Activated naive CD8-positive, alpha-beta T cell treated with anti-CD3 and anti-CD28 coated beads for 36 hours (primary cell): ENCODE measurements at regions not wholly inside any gene's neighbourhood (a gene's known extent, or its start where the extent isn't known, plus 50 kb on each side); places are given as distances from the start of the nearest gene placed in this dataset.
"Not testable (repeated sequence)": the region's sequence is repeated elsewhere in the genome, so short reads cannot be mapped to it uniquely, and the experiment has no call there.

Experiments used
- DNase-seq: peaks from one replicate; pipeline ENCODE4 v3.0.0; 2021
- H3K27ac Mint-ChIP-seq: one replicate; pipeline ENCODE4 v1.8.0; 2022; ENCODE audit warnings: mild to moderate bottlenecking, moderate library complexity, mixed read lengths
- H3K27me3 Mint-ChIP-seq: one replicate; pipeline ENCODE4 v1.8.0; 2022; ENCODE audit warnings: mild to moderate bottlenecking, mixed read lengths
- H3K36me3 Mint-ChIP-seq: one replicate; pipeline ENCODE4 v1.8.0; 2021; ENCODE audit warnings: mild to moderate bottlenecking, mixed read lengths
- H3K4me1 Mint-ChIP-seq: one replicate; pipeline ENCODE4 v1.8.0; 2021; ENCODE audit warnings: mixed read lengths
- H3K4me3 Mint-ChIP-seq: one replicate; pipeline ENCODE4 v1.8.0; 2022; ENCODE audit warnings: mild to moderate bottlenecking, moderate library complexity, mixed read lengths
- H3K9me3 Mint-ChIP-seq: one replicate; pipeline ENCODE4 v1.8.0; 2022; ENCODE audit warnings: mixed read lengths

DNA sequence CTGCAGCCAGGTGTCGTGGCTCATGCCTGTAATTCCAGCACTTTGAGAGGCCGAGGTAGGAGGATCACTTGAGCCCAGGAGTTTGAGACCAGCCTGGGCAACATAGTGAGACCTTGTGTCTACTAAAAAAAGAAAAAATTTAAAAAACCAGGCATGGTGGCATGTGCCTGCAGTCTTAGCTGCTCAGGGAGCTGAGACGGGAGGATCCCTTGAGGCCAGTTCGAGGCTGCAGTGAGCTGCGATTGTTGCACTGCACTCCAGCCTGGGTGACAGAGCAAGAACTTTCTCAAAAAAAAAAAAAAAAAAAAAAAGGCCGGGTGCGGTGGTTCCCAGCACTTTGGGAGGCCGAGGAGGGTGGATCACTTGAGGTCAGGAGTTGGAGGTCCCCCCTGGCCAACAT lies 85.5 kb upstream of the CLDN5 start:
- not testable (repeated sequence) for H3K9me3 Mint-ChIP-seq, DNase-seq, H3K27ac Mint-ChIP-seq, H3K4me3 Mint-ChIP-seq, H3K27me3 Mint-ChIP-seq, H3K36me3 Mint-ChIP-seq
- H3K4me1 Mint-ChIP-seq, result peaks cover 42% of the 10 kb centered on the region

DNA sequence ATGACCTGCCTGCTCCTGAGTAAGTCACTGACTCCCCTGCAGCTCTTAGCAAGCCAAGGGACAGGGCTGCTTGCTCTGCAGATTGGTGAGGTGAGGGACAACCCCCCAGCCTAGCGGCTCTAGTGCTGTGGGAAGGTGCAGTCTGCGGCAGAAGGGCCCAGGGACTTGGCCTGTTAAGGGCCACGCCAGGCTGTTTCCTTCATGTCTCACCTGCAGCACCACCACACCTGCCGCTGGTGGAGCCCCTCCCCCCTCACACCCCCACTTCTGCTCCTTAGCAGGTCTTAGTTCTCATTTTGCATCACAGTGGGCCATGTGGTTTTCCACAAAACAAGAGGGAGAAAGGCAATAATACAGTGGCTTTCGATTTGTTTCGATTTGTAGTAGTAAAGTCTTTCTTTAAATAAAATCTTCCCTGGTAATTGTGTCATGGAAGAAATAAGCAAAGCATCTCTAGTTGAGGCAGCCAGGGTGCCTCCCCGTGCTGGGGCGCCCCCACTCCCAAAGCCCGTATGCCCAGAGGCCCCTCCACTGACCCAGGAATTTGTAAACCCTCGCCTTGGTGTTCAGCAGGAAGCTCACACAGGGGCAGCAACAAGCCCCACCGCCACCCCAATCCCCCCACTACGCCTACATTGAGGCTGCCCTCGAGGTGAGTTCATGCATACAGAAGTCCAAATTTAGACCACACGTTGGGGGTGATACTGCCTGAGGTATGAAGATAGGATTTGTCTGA lies 86.5 kb upstream of the CLDN5 start:
- H3K4me3 Mint-ChIP-seq, result peak overlapping the region; percentile 12
- no peaks in the 10 kb centered on the region for H3K36me3 Mint-ChIP-seq
- no peaks in the 10 kb centered on the region for H3K9me3 Mint-ChIP-seq
- H3K27ac Mint-ChIP-seq, result peak overlapping the region; percentile 40
- peaks cover 45% of the 10 kb centered on the region for H3K4me1 Mint-ChIP-seq
- no peaks in the 10 kb centered on the region for H3K27me3 Mint-ChIP-seq
- peak; percentile 45 for DNase-seq

DNA sequence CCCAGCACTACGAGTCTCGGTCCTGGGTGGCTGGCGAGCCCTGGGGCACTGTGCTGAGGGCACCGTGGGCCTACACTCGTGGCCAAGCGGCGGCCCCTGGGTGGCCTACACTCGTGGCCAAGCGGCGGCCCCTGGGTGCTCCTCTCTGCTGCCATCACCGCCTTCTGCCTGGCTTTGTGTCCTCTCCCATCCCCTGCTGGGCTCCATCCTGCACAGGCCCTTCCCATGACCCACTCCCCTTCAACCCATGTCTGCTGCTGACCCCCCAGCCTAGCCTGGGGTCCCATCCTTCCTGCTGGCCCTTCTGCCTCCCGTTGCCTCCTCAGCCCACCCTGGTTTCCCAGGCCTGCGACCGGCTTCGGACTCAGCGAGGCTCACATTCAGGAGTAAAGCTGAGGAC lies 87.4 kb upstream of the CLDN5 start:
- no peaks in the 10 kb centered on the region for H3K36me3 Mint-ChIP-seq
- peaks cover 45% of the 10 kb centered on the region for H3K4me1 Mint-ChIP-seq
- no peaks in the 10 kb centered on the region for H3K27me3 Mint-ChIP-seq
- H3K9me3 Mint-ChIP-seq, result no peaks in the 10 kb centered on the region
- no peak overlapping the region for H3K27ac Mint-ChIP-seq
- no peak for DNase-seq
- H3K4me3 Mint-ChIP-seq, result no peak overlapping the region

DNA sequence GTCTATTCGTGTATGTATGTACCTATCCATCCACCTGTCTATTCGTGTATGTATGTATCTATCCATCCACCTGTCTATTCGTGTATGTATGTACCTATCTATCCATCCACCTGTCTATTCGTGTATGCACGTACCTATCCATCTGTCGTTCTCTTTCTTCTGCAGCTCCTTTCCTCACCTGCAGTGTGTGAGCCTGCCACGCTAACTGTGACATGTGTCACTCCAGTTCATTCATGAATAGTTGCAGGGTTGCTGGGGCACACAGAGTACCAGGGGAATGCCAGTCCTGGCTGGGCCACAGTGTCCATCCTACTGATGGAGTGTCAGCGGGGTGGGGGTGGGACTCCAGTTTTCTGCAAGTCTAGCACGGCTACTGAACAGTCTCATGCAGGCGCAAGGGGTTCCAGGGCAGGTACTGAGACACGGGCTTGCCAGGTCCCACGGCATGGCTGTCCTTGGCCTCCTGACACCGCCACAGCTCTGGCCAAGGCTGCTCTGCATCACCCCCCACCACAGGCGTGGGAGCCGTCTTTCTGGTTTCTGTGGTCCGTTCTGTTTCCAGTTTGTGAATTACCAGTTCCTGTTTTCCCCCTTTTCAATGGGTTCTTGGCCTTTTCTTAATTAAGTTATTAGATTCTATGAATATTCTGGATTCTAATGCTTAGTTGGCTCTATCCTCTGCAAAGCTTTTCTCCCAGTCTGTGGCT lies 88.8 kb upstream of the CLDN5 start:
- Mint-ChIP-seq H3K4me1 (peaks cover 35% of the 10 kb centered on the region), H3K27ac (no peak overlapping the region), H3K36me3 (no peaks in the 10 kb centered on the region), H3K27me3 (no peaks in the 10 kb centered on the region), H3K4me3 (no peak overlapping the region), H3K9me3 (no peaks in the 10 kb centered on the region)
- DNase-seq, result no peak

DNA sequence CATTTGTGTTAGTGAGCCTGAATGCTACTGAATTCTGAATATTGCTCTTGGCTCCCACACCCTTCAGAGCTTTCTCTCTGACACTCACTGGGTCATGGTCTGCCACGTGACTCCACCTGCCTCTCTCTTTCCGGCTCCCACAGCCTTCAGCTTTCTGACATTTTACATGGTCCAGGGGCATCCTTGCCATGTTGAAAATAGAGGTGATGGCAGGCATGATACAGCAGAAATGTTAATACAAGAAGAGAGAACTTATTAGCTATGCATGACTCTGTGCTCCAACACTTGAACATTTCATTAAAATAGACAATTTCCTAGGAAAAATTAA lies 90.3 kb upstream of the CLDN5 start:
- DNase-seq, result no peak
- H3K9me3 Mint-ChIP-seq, result no peaks in the 10 kb centered on the region
- no peaks in the 10 kb centered on the region for H3K36me3 Mint-ChIP-seq
- no peak overlapping the region for H3K27ac Mint-ChIP-seq
- no peak overlapping the region for H3K4me3 Mint-ChIP-seq
- no peaks in the 10 kb centered on the region for H3K27me3 Mint-ChIP-seq
- peaks cover 33% of the 10 kb centered on the region for H3K4me1 Mint-ChIP-seq

DNA sequence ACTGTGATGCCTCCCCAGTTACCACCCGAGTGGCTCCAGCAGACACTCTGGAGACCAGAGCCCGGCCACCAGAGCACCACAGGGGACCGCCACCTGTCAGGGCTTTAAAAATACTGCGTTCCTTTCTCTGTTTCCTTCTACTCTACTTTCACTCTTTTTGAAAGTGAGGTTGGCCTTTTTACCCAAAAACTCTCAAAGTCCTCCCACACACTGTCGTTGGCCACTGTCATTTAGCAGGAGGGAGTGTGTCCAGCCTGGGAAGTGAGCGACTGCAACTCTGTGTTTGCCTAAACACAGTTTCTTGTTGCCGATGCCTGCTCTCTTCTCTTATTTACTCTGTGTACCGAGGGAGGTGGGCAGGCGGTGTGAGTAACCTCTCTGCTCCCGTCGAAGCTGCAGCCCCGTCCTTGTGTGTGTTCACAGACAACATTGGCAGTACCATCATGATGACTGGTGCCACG lies 90.8 kb upstream of the CLDN5 start:
- no peaks in the 10 kb centered on the region for H3K9me3 Mint-ChIP-seq
- no peaks in the 10 kb centered on the region for H3K27me3 Mint-ChIP-seq
- H3K4me1 Mint-ChIP-seq, result peaks cover 37% of the 10 kb centered on the region
- no peak overlapping the region for H3K4me3 Mint-ChIP-seq
- DNase-seq, result no peak
- no peak overlapping the region for H3K27ac Mint-ChIP-seq
- no peaks in the 10 kb centered on the region for H3K36me3 Mint-ChIP-seq

DNA sequence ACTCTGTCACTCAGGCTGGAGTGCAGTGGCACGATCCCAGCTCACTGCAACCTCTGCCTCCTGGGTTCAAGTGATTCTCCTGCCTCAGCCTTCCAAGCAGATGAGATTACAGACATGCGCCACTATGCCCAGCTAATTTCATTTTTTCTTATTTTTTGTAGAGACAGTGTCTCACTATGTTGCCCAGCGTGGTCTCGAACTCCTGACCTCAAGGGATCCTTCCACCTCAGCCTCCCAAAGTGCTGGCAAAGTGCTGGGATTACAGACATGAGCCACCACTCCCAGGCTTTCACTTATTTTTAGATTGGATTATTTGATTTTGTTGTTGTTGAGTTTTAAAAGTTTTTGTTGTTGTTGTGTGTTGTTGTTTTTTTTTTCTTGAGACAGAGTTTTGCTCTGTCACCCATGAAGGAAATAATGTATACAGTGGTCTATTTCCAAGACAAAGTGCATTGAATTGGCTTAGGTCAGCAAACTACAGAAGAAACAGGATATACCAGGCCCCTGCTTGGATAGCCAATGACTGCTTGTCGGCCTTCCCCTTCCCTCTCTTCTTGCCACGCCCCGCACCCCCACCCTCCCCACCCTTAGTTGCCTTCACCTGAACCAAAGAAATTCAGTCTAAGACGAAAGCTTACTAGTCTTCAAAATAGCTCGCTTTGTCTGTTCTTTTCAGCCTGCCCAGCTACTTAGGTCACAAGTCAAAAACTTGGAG lies 91.8 kb upstream of the CLDN5 start:
- H3K36me3 Mint-ChIP-seq, result no peaks in the 10 kb centered on the region
- H3K4me3 Mint-ChIP-seq, result no peak overlapping the region
- H3K4me1 Mint-ChIP-seq, result peaks cover 27% of the 10 kb centered on the region
- no peaks in the 10 kb centered on the region for H3K27me3 Mint-ChIP-seq
- no peak for DNase-seq
- H3K9me3 Mint-ChIP-seq, result no peaks in the 10 kb centered on the region
- H3K27ac Mint-ChIP-seq, result no peak overlapping the region

DNA sequence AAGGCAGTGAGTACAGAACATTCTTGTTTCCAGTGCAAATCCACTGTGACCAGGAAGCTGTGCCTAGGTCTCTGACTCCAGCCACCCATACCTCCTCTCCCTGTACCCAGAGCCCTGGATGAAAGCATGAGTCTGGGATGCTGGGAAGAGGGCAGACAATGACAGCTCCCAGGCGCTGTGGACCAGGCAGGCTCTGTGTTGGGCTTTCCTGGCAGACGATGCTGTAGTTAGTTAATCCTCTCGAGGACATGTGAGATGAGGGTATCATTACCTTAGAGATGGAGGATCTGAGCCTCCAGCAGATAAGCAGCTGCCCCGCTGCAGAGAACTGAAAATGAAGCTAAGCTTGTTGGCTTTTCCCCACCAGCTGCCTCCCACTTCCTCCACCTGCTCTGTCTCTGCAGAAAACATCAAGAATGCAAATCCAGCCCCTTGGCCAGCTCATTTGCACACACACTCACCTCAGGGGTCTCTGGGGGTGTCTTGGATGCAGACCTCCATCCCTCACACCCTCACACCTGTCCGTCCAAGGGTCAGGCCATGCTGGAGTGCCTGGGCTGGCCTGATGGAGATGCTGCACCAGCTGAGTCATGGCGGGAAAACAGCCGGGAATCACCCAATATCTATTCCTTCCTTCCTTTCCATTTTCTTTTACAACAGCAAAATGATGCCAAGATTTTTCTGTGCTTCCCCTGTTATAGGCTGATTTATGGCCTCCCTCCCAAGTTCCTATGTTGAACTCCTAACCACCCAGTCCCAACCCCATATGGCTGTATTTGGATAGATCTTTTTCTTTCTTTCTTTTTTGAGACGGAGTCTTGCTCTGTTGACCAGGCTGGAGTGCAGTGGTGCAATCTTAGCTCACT lies 94.9 kb upstream of the SEPTIN5 start:
- H3K4me3 Mint-ChIP-seq, result no peak overlapping the region

DNA sequence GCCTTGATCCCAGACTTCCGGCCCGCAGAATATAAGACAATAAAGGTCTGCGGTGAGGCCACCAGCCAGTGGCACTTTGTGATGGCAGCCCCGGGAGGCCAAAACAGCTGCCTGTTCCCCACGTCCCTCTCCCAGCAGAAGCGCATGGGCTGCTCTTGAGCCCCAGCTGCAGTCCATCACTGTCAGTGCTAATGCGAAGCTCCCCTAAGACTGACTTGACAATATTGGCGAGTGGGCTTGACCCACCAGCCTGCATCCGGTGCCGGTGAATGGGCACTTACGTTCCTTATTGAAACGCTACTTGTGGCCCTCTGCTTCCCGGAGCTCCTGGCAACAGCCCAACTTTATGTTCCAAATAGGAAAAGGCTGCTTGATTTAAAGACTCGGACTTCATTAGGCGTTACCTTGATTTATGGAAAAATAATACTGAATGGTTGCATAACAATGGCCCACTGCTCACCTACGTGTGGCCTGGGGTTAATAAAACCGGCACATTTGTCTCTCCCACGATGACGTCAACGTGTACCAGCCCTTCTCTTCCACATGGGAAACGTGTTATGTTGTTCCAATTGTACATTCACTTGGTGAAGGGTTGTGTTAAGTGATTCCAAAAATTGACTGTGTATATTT lies 93.4 kb upstream of the SEPTIN5 start:
- H3K4me1 Mint-ChIP-seq, result peaks cover 12% of the 10 kb centered on the region
- no peak overlapping the region for H3K27ac Mint-ChIP-seq
- H3K36me3 Mint-ChIP-seq, result no peaks in the 10 kb centered on the region
- no peaks in the 10 kb centered on the region for H3K9me3 Mint-ChIP-seq
- H3K27me3 Mint-ChIP-seq, result no peaks in the 10 kb centered on the region
- no peak overlapping the region for H3K4me3 Mint-ChIP-seq
- DNase-seq, result no peak

More for the DNA sequence above, 94.9 kb upstream of the SEPTIN5 start:
- no peak overlapping the region for H3K27ac Mint-ChIP-seq
- H3K27me3 Mint-ChIP-seq, result no peaks in the 10 kb centered on the region
- H3K9me3 Mint-ChIP-seq, result no peaks in the 10 kb centered on the region
- DNase-seq, result no peak
- H3K4me1 Mint-ChIP-seq, result peaks cover 15% of the 10 kb centered on the region
- H3K36me3 Mint-ChIP-seq, result no peaks in the 10 kb centered on the region

DNA sequence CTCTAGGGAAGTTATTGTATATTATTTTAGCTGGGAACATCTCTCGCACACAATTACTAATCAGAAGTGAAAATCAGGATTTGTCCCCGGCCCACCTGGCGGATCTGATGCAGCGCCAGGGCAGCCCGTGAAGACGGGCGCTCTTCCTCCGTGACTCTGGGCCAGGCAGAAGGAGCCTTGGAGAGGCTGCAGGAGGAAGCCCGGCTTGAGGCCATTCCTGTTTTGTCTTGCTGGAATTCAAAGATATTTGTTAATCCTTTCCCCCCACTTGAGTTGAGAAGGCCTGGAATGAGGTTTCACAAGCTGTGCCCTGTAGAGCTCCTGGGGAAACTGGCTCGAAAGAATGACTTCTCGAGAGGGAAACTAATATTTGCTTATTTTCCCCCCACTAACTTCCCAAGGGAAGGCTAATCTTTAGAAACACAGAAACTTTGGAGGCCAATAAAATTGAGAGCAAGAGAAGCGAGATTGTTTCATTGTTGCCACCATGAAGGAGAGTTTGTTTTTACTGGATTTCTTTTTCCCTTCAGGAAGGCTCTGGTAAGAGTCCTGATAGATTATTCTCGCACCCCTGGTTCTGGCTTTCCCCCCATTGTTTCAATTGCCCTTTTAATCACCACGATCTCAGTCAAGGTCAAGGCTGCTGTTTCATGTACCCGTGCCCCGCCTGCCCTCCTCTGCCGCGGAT lies 92.8 kb upstream of the SEPTIN5 start:
- peaks cover 12% of the 10 kb centered on the region for H3K4me1 Mint-ChIP-seq
- no peaks in the 10 kb centered on the region for H3K36me3 Mint-ChIP-seq
- no peak overlapping the region for H3K4me3 Mint-ChIP-seq
- H3K27me3 Mint-ChIP-seq, result no peaks in the 10 kb centered on the region
- DNase-seq, result no peak
- no peaks in the 10 kb centered on the region for H3K9me3 Mint-ChIP-seq
- H3K27ac Mint-ChIP-seq, result no peak overlapping the region

DNA sequence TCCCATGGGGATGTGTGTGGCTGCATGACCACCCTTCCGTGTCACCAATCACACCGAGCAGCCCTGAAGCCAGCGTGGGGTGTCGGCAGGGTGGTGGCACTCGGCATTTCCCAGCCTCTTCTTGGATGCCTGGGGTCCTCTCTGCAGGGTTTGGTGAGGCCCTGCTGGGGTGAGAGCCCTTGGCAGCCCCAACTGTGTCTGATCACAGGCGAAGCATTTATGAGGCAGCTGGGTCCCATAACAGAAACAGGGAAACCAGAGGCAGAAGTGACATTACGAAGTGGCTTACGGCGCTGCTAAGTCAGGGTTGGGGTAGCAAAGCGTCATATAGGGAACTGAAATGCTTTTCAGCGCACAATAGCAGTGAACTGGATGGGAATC lies 92.3 kb upstream of the SEPTIN5 start:
- no peak overlapping the region for H3K4me3 Mint-ChIP-seq
- no peak for DNase-seq
- H3K9me3 Mint-ChIP-seq, result no peaks in the 10 kb centered on the region
- peaks cover 12% of the 10 kb centered on the region for H3K4me1 Mint-ChIP-seq
- H3K27me3 Mint-ChIP-seq, result no peaks in the 10 kb centered on the region
- H3K27ac Mint-ChIP-seq, result no peak overlapping the region
- H3K36me3 Mint-ChIP-seq, result no peaks in the 10 kb centered on the region

DNA sequence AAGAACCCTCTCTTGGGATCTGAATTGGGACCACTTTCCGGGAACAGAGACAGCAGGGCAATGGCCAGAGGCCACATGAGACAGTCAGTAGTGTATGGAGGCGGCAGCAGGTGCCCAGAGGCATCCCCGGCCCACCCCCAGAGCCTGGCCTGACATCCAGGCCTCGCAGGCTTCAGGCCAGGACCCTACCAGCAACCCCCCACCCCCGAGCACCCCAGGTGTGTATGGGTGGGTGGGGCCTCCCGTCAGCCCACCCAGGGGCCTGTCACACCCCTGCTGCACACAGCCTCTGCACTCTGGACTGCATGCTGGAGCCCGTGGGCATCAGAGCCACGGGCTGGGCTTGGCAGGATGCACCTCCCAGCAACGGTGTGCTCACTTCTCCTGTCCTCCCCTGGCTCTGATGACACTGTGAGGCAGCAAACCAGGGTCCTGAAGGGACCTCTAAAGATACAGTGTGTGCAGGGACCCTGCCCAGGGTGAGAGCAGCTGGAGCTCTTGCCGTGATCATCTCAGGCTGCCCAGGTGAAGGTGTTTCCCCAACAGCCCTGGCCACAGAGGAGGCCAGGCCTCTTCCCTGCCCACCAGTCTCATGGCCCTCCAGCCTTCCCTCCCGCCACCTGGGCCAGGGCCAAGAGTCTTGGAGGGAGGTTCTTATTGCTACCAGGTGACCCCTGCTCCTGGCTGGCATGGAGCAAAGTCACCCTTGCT lies 88.8 kb upstream of the SEPTIN5 start:
- DNase-seq, result no peak
- H3K4me3 Mint-ChIP-seq, result no peak overlapping the region
- no peaks in the 10 kb centered on the region for H3K9me3 Mint-ChIP-seq
- peaks cover 2% of the 10 kb centered on the region for H3K4me1 Mint-ChIP-seq
- H3K27me3 Mint-ChIP-seq, result peaks cover 2% of the 10 kb centered on the region
- no peaks in the 10 kb centered on the region for H3K36me3 Mint-ChIP-seq
- H3K27ac Mint-ChIP-seq, result no peak overlapping the region

DNA sequence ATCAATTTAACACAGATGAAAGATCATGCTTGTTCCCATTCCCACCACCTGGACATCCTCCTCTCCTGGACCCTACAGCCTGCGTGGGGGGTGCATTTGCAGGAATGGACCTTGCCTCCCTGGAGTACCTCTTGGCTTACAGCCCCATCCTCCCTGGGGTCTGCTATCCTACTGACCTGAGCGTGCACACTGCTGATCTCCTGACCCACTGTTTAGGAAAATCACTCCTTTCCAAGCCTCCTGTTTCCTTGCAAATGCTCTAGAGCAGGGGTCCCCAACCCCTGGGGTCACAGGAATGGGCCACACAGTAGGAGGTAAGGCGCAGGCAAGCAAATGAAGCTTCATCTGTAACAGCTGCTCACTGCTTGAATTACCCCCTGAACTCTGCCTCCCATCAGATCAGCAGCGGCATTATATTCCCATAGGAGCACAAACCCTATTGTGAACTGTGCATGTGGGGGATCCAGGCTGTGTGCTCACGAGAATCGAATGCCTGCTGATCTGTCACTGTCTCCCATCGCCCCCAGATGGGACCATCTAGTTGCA lies 88.2 kb upstream of the SEPTIN5 start:
- Mint-ChIP-seq H3K36me3 (no peaks in the 10 kb centered on the region), H3K27ac (no peak overlapping the region), H3K27me3 (peaks cover 7% of the 10 kb centered on the region), H3K9me3 (no peaks in the 10 kb centered on the region), H3K4me1 (peaks cover 2% of the 10 kb centered on the region), H3K4me3 (no peak overlapping the region)
- DNase-seq, result no peak
